DND-41 (cell line): ENCODE measurements at regions not wholly inside any gene's neighbourhood (a gene's known extent, or its start where the extent isn't known, plus 50 kb on each side); places are given as distances from the start of the nearest gene placed in this dataset.
A peak's percentile ranks its signal among the peaks of the same experiment; 100 is the strongest.
"Not testable (repeated sequence)": the region's sequence is repeated elsewhere in the genome, so short reads cannot be mapped to it uniquely, and the experiment has no call there.

Source experiments
- ATAC-seq: fragments of 200-7000 bp; cut with Tn5 transposase; 3 replicates; pipeline ENCODE4 v1.9.1; 2021; ENCODE audit warnings: low read depth; ENCODE audit not compliant: insufficient read depth
- DNase-seq: peaks from one replicate; pipeline ENCODE4 v3.0.0-alpha.2; 2020
- H2AFZ ChIP-seq: 2 replicates; pipeline ENCODE4 v1.6.0; 2012; ENCODE audit warnings: low read depth, low read length
- H3K27ac ChIP-seq: 2 replicates; pipeline ENCODE4 v1.5.1; 2012; ENCODE audit warnings: low read length, inconsistent platforms
- H3K27me3 ChIP-seq: fragments of 200-600 bp; sonication (generic); 2 replicates; pipeline ENCODE4 v1.6.0; 2012; ENCODE audit warnings: low read length, mild to moderate bottlenecking, inconsistent platforms; ENCODE audit not compliant: insufficient read depth, poor library complexity
- H3K36me3 ChIP-seq: 2 replicates; pipeline ENCODE4 v1.5.1; 2012; ENCODE audit warnings: low read length, inconsistent platforms; ENCODE audit not compliant: insufficient read depth
- H3K4me1 ChIP-seq: 2 replicates; pipeline ENCODE4 v1.5.1; 2012; ENCODE audit warnings: mild to moderate bottlenecking, low read length; ENCODE audit not compliant: insufficient read depth
- H3K4me2 ChIP-seq: 2 replicates; pipeline ENCODE4 v1.6.0; 2012; ENCODE audit warnings: mild to moderate bottlenecking, moderate library complexity, low read length, inconsistent platforms; ENCODE audit not compliant: insufficient read depth
- H3K4me3 ChIP-seq, 2 experiments: fragments of 200-600 bp in 1 of 2; shearing (Covaris generic) in 1 of 2; 2 replicates each; pipeline ENCODE4 v1.5.1; 2012 to 2016; ENCODE audit warnings: inconsistent platforms in 2 of 2, low read length in 2 of 2, mild to moderate bottlenecking in 2 of 2, low read depth in 1 of 2, moderate library complexity in 1 of 2
- H3K79me2 ChIP-seq: 2 replicates; pipeline ENCODE4 v1.6.0; 2012; ENCODE audit warnings: low read length, inconsistent platforms; ENCODE audit not compliant: insufficient read depth
- H3K9ac ChIP-seq: 2 replicates; pipeline ENCODE4 v1.6.0; 2012; ENCODE audit warnings: low read depth, mild to moderate bottlenecking, inconsistent platforms, low read length, moderate library complexity
- H3K9me3 ChIP-seq: 2 replicates; pipeline ENCODE4 v1.5.1; 2012; ENCODE audit warnings: low read length, moderate library complexity, mild to moderate bottlenecking, inconsistent platforms; ENCODE audit not compliant: insufficient read depth, severe bottlenecking
- H4K20me1 ChIP-seq: 2 replicates; pipeline ENCODE4 v1.6.0; 2012; ENCODE audit warnings: low read length; ENCODE audit not compliant: insufficient read depth
- EZH2 ChIP-seq: IDR thresholded peaks from 3 replicates; pipeline ENCODE4 v1.6.1; 2012; ENCODE audit warnings: borderline replicate concordance, low read depth, mild to moderate bottlenecking, moderate library complexity, low read length, inconsistent platforms; ENCODE audit not compliant: severe bottlenecking
- TF ChIP-seq, protein P1 (sequence below): IDR thresholded peaks from 2 replicates; pipeline ENCODE4 v1.5.1; 2012; ENCODE audit warnings: borderline replicate concordance, low read length, moderate library complexity, mild to moderate bottlenecking; ENCODE audit not compliant: poor library complexity, severe bottlenecking; ENCODE audit errors: extremely low read depth

DNA sequence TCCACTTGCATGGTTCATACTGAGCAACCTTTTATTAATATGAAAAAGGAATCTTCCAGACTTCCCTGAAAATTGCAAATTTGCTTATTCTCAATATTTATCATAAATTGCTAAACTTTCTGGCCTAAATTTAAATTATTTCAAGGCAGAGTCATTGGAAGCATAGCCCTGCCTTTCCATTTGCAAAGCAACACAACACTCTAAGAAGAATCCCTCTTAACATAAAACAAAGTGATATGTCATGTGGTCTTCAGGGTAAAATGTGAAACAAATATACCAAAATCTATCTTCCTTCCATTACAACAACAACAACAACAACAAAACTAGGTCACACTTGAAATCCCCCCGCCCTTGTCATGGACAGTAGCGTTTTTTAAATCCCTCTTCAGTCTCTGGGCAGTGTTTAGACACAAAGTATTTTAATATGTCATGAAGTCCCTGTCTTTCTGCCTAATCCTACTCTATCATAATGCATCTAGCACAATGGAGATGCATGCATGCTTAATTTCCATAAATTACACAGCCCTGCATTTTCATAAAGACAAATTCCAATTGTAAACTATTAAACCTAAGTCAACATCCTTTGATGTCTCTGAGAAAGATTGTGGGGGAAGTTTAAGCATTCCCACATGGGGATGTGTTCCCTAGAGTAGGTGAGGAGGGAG, 668.9 kb upstream of the LCORL start:
- H3K4me2 ChIP-seq, result no peak overlapping the region
- TF ChIP-seq, protein P1, sequence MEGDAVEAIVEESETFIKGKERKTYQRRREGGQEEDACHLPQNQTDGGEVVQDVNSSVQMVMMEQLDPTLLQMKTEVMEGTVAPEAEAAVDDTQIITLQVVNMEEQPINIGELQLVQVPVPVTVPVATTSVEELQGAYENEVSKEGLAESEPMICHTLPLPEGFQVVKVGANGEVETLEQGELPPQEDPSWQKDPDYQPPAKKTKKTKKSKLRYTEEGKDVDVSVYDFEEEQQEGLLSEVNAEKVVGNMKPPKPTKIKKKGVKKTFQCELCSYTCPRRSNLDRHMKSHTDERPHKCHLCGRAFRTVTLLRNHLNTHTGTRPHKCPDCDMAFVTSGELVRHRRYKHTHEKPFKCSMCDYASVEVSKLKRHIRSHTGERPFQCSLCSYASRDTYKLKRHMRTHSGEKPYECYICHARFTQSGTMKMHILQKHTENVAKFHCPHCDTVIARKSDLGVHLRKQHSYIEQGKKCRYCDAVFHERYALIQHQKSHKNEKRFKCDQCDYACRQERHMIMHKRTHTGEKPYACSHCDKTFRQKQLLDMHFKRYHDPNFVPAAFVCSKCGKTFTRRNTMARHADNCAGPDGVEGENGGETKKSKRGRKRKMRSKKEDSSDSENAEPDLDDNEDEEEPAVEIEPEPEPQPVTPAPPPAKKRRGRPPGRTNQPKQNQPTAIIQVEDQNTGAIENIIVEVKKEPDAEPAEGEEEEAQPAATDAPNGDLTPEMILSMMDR, result no peak
- no peak for TF ChIP-seq EZH2
- H3K4me3 ChIP-seq, result no peak overlapping the region
- no peaks in the 10 kb centered on the region for H3K4me1 ChIP-seq
- H2AFZ ChIP-seq, result no peak overlapping the region
- no peak overlapping the region for H3K9ac ChIP-seq
- H3K79me2 ChIP-seq, result no peaks in the 10 kb centered on the region
- no peaks in the 10 kb centered on the region for H3K36me3 ChIP-seq
- H3K27ac ChIP-seq, result no peak overlapping the region
- DNase-seq (no peak), ATAC-seq (no peak)
- peaks cover 10% of the 10 kb centered on the region for H3K27me3 ChIP-seq
- no peaks in the 10 kb centered on the region for H3K9me3 ChIP-seq
- no peaks in the 10 kb centered on the region for H4K20me1 ChIP-seq

DNA sequence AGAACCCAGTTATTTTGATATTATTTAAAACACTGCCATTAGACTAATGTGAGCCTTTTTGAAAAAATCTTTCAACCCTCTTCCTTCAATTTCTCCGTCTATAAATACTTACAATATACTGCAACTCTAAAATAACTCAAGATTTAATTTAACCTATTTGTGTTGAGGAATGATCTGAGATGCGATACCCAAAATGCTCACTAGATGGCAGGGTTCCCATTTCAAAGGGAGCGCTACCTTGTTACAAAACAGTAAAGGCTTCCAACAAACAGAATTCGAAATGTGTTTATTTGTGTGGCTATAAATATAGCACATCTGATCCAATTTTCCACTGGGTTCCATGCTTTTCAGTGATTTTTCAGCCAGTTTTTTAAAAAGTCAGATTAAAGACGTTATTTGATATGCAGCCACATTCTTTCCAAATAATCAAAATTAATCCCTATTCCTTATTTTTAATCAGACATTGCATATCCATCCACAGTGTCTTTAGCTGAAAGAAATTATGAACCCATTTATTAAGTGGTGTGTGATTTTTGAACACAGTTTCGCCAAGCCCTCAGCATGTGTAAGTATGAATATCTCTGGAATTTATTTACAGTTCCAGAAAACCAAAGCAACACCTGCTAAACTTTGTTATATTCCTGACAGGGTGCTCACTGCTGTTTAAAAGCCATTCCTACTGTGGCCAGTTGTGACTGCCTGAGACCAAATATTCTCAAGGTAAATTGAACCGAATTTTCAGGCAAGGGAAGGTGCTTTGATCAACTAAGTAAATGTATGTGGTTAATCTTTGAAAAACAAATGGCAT, 668.0 kb upstream of the LCORL start:
- H3K36me3 ChIP-seq, result no peaks in the 10 kb centered on the region
- H2AFZ ChIP-seq, result no peak overlapping the region
- H3K27me3 ChIP-seq, result peaks cover 10% of the 10 kb centered on the region
- H3K79me2 ChIP-seq, result no peaks in the 10 kb centered on the region
- H3K4me3 ChIP-seq, result no peak overlapping the region
- TF ChIP-seq, protein P1, result peak; percentile 91
- TF ChIP-seq EZH2, result no peak
- H3K4me2 ChIP-seq, result no peak overlapping the region
- H3K4me1 ChIP-seq, result no peaks in the 10 kb centered on the region
- no peaks in the 10 kb centered on the region for H3K9me3 ChIP-seq
- DNase-seq, result peak; percentile 49
- no peaks in the 10 kb centered on the region for H4K20me1 ChIP-seq
- ATAC-seq, result peak; percentile 62; the same call in 2 of the 3 replicates
- no peak overlapping the region for H3K9ac ChIP-seq
- no peak overlapping the region for H3K27ac ChIP-seq

DNA sequence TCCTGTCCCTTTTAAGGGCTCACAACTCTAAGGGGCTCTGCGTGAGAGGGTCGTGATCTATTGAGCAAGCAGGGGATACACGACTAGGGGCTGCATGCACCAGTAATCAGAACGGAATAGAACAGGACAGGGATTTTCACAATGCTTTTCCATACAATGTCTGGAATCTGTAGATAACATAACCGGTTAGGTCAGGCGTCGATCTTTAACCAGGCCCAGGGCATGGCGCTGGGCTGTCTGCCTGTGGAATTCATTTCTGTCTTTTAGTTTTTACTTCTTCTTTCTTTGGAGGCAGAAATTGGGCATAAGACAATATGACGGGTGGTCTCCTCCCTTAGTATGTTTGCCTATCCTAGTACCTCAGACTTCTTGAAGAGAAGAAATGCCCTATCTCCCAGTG, 666.8 kb upstream of the LCORL start:
- not testable (repeated sequence) for H3K4me3 ChIP-seq, H3K9me3 ChIP-seq, H3K4me1 ChIP-seq, H2AFZ ChIP-seq, H3K9ac ChIP-seq, H3K27ac ChIP-seq, DNase-seq, H3K36me3 ChIP-seq, H3K4me2 ChIP-seq, H4K20me1 ChIP-seq, ATAC-seq, H3K79me2 ChIP-seq
- H3K27me3 ChIP-seq, result peaks cover 10% of the 10 kb centered on the region

DNA sequence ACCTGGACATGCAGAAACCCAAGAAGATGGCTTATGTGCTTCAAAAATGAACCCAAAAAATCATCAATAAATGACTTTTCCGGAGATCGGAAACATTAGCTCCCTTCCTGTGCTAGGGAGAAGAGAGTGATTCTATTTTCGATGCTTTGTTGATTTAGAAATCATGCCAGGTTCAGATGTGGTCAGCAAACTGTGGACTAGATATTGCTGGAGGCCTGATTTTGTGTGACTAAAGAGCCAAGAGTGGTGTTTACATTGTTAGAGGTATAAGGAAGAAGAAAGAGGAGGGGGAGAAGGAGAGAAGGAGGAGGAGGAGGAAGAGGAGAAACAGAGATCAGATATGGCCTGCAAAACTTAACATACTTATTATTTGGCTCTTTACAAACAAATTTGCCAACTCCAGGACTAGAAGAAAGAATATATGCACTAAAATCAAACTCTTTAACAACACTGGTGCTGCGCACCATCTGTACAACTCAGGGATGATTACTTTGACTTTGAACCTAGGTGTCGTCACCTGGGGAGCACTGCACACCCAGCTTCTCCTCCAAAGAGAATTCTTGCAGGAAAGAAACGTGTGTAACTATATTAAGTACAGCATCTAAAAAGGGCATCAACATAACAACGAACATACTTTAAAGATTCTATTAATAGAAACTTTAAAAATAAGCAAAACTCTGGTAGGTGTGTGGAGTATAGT, 664.9 kb upstream of the LCORL start:
- no peak overlapping the region for H3K4me2 ChIP-seq
- TF ChIP-seq, protein P1, result no peak
- TF ChIP-seq EZH2, result no peak
- H4K20me1 ChIP-seq, result no peaks in the 10 kb centered on the region
- H3K36me3 ChIP-seq, result no peaks in the 10 kb centered on the region
- H3K9me3 ChIP-seq, result no peaks in the 10 kb centered on the region
- no peak overlapping the region for H3K4me3 ChIP-seq
- no peak overlapping the region for H3K9ac ChIP-seq
- H2AFZ ChIP-seq, result no peak overlapping the region
- H3K4me1 ChIP-seq, result no peaks in the 10 kb centered on the region
- H3K27ac ChIP-seq, result no peak overlapping the region
- no peak for DNase-seq
- peaks cover 10% of the 10 kb centered on the region for H3K27me3 ChIP-seq
- H3K79me2 ChIP-seq, result no peaks in the 10 kb centered on the region
- ATAC-seq, result no peak
